Skeletal muscle satellite cell (primary cell): ENCODE measurements at regions not wholly inside any gene's neighbourhood (a gene's known extent, or its start where the extent isn't known, plus 50 kb on each side); places are given as distances from the start of the nearest gene placed in this dataset.

Source experiments
- H3K27me3 ChIP-seq: 2 replicates; pipeline ENCODE4 v1.7.0; 2013; ENCODE audit warnings: low read length; ENCODE audit not compliant: control insufficient read depth, insufficient read depth
- H3K36me3 ChIP-seq: 2 replicates; pipeline ENCODE4 v1.7.0; 2013; ENCODE audit warnings: mild to moderate bottlenecking, control low read depth, low read length; ENCODE audit not compliant: insufficient read depth
- H3K4me1 ChIP-seq: 2 replicates; pipeline ENCODE4 v1.7.0; 2013; ENCODE audit warnings: low read length; ENCODE audit not compliant: control insufficient read depth, insufficient read depth
- H3K4me2 ChIP-seq: 2 replicates; pipeline ENCODE4 v1.7.0; 2013; ENCODE audit warnings: mild to moderate bottlenecking, low read length
- H3K4me3 ChIP-seq: 2 replicates; pipeline ENCODE4 v1.7.0; 2013; ENCODE audit warnings: low read length
- H3K9ac ChIP-seq: 2 replicates; pipeline ENCODE4 v1.7.0; 2013; ENCODE audit warnings: mild to moderate bottlenecking, low read depth, low read length, moderate library complexity
- H3K9me3 ChIP-seq: replicated peaks from 2 replicates; pipeline ENCODE4 v1.7.0; 2013; ENCODE audit warnings: mild to moderate bottlenecking, control low read depth, low read length

DNA sequence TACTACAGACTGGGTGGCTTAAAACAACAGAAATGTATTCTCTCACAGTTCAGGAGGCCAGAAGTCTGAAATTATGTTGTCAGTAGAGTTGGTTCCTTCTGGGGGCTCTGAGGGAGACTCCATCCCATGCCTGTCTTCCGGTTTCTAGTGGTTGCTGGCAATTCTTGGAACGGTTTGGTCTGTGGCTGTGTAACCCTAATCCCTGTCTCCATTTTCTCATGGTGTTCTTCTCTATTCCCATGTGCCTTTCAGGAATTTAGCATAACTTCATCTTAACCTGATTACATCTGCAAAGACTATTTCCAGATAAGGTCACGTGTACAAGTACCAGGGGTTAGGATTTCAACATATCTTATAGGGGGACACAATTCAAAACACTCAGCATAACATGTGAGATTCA lies 73.2 kb downstream of the FAM241B start:
- no peak overlapping the region for H3K4me2 ChIP-seq
- H3K9me3 ChIP-seq, result no peaks in the 10 kb centered on the region
- peaks cover 48% of the 10 kb centered on the region for H3K27me3 ChIP-seq
- H3K36me3 ChIP-seq, result no peaks in the 10 kb centered on the region
- no peak overlapping the region for H3K9ac ChIP-seq
- H3K4me3 ChIP-seq, result no peak overlapping the region
- peaks cover 3% of the 10 kb centered on the region for H3K4me1 ChIP-seq

DNA sequence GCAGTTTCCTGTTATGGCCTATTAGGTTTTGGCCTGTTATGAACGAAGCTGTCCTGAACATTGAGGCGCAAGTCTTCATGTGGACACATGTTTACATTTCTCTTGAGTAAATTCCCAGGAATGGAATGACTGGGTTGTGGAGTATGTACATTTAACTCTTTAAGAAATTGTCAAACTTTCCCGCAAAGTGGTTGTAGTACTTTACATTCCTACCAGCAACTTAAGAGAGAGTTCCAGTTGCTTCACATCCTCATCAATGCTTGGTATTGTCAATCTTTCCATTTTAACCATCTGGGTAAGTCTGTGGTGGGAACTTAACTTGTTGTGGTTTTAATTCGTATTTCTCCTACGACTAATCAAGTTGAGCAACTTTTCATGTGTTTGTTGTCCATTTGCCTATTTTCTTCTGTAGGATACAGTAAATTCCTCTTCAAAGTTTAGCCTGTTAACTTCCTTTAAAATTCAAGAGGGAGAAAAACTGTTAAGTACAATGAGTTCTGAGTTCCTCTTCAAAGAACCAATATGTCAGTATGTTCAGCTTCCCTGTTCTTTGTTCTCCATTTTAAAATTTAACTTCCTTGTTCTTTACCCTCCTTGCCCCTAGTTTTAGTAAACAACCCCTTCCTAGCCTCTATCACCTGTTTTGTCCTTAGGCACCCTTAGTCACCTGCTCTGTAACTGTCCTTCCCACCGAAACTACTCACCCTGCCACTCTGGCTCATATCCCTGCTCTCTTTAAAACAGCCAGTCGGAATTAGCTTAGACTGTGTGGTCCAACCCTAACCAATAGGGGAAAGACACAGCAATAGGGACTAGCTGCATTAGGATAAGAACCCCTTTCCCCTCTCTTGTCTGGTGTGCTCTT lies 74.0 kb downstream of the FAM241B start:
- Histone ChIP-seq H3K4me1 (peaks cover 3% of the 10 kb centered on the region), H3K9ac (no peak overlapping the region), H3K9me3 (no peaks in the 10 kb centered on the region), H3K27me3 (peaks cover 55% of the 10 kb centered on the region), H3K36me3 (no peaks in the 10 kb centered on the region), H3K4me2 (no peak overlapping the region), H3K4me3 (no peak overlapping the region)

DNA sequence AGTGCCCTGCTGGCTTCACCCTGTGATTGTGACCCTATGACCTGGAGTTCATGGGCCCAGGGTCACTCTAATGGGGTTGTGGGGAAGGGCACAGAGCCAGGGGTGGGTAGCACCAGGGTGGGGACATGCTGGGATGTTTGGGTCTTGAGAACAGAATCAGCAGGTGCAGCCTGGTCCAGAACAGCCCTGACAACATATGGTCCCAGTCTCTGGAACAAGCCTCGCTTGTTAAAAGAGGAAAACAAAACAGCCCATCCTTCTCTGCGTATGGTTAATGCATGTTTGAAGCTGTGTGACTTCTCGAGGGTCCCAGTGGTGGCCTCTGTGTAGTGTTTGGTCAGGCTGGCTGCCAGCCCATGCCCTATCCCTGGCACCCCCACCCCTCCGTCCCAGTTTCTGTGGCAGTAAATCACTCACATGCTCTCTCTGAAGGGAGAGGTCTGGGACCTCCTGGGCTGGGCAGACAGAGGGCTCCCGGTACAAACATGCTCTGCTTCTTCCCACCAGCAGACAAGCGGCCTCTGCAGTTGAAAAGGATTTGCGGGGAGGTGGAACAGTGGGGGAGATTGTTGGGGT lies 79.4 kb downstream of the FAM241B start:
- Histone ChIP-seq H3K9ac (no peak overlapping the region), H3K4me1 (no peaks in the 10 kb centered on the region), H3K9me3 (no peaks in the 10 kb centered on the region), H3K27me3 (peaks cover 66% of the 10 kb centered on the region), H3K4me2 (no peak overlapping the region), H3K4me3 (no peak overlapping the region), H3K36me3 (no peaks in the 10 kb centered on the region)

DNA sequence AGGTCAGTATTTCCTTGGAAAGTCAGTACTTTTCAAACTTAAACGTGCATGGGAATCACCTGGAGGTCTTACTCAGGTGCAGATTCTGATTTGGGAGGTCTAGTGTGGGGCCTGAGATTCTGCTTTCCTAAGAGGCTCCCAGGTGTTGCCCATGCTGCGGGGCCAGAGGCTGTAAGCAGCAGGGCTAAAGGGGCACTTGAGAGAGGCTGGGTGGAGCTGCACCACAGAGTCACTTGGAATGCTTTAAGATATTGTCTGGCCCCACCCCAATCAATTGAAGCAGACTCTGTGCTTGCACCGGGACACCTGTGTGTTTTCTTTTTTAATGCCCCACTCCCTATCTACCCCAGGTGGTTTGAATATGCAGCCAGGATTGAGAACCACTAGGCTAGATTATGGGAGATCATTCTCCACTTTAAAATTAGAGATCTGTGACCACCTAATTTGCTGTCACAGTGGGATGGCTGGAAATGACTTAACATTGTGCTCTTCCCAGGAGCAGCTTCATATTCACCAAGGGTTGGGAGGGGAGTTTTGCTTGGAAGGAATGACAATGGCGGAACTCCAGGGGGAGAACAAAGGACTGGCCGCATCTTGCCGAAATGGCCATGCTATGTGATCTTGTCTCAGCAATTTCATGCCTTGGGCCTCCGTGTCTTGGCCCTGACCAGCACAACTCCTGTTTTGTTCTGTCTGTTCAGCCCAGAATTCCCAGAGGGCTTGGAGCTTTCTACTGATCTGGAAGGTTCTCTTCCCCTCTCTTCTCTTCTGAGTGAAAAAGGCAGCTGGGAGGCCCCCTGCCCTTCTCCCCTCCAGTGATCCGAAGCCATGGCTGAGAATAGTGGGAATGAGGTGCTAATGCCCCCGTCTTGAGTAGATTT lies 80.2 kb downstream of the FAM241B start:
- H3K4me1 ChIP-seq, result peaks cover 2% of the 10 kb centered on the region
- H3K4me2 ChIP-seq, result no peak overlapping the region
- no peaks in the 10 kb centered on the region for H3K9me3 ChIP-seq
- no peak overlapping the region for H3K4me3 ChIP-seq
- H3K9ac ChIP-seq, result no peak overlapping the region
- H3K36me3 ChIP-seq, result no peaks in the 10 kb centered on the region
- peaks cover 71% of the 10 kb centered on the region for H3K27me3 ChIP-seq

DNA sequence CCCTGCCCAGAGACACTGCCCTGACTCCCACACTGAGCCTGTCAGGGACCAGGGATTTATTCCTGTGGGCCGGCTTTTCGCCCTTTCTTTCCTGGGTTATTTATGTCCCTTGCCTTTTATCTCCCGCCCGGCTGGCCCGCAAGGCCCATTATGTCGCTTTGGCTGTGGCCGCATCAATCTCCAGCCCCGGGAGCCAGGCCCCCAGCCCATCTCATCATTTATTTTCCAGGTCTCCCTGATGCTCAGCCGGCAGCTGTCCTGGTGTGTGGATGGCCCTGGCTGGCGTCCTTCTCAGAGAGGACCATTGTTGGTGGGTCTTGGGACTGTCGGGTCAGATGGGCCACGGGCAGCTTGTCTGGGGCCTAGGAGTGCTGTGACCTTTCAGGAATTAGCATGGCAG lies 82.3 kb downstream of the FAM241B start:
- H3K9ac ChIP-seq, result no peak overlapping the region
- H3K4me2 ChIP-seq, result no peak overlapping the region
- no peaks in the 10 kb centered on the region for H3K36me3 ChIP-seq
- no peaks in the 10 kb centered on the region for H3K9me3 ChIP-seq
- H3K4me3 ChIP-seq, result no peak overlapping the region
- H3K27me3 ChIP-seq, result peaks cover 55% of the 10 kb centered on the region
- H3K4me1 ChIP-seq, result peaks cover 9% of the 10 kb centered on the region

DNA sequence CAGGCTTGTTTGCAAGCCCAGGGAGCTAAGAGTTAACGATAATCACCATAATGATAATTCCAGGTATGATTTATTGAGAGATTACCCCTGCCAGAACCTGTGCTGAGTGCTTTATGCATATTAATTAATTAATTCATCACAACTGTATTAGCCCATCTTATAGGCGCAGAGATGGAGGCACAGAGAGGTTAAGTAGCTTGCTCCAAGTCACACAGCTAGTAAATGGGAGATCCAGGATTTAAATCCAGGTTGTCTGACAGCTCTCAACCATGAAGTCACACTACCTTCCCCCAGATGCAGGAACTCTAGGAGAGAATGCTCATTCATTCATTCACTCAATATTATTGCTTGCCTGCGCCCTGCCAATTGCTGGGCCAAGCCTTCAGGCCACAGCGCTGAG lies 84.5 kb downstream of the FAM241B start:
- Histone ChIP-seq H3K9ac (no peak overlapping the region), H3K4me1 (peaks cover 9% of the 10 kb centered on the region), H3K36me3 (no peaks in the 10 kb centered on the region), H3K4me2 (no peak overlapping the region), H3K4me3 (no peak overlapping the region), H3K9me3 (no peaks in the 10 kb centered on the region), H3K27me3 (peaks cover 40% of the 10 kb centered on the region)

DNA sequence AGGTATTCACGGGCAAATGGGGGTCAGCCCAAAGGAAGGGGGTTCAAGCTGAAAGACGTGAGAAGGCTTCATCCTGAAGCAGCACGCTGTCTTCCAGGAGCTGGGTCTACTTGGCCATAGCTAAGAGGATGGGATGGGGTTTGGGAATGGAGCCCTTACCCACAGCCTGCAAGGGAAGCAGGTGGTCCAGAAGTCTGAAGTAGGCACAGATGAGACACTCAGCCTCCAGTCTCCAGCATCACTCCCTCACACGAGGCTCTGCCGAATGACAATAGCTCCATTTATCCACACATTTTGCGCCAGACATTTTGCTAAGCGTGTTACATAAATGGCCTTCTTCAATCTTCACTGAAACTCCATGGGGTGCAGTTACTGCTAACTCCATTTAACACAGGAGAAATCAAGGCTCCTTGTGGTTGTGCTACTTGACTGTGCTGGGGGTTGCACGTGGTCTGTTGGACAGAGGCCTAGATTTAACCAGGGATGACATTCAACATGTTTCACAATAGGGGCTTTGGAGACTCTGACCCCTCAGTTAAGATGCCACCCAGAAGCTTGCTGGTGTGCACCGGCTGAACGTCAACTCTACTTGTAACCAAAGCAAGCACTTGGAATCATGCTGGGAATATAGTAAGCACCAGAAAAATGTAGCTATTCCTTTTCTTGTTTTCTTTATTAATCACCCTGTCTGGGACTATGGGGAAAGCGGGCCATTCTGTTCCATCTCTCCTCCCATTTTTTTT lies 85.3 kb downstream of the FAM241B start:
- no peaks in the 10 kb centered on the region for H3K36me3 ChIP-seq
- H3K4me1 ChIP-seq, result peaks cover 9% of the 10 kb centered on the region
- H3K9ac ChIP-seq, result no peak overlapping the region
- H3K4me2 ChIP-seq, result no peak overlapping the region
- H3K27me3 ChIP-seq, result peaks cover 32% of the 10 kb centered on the region
- H3K4me3 ChIP-seq, result no peak overlapping the region
- H3K9me3 ChIP-seq, result no peaks in the 10 kb centered on the region

DNA sequence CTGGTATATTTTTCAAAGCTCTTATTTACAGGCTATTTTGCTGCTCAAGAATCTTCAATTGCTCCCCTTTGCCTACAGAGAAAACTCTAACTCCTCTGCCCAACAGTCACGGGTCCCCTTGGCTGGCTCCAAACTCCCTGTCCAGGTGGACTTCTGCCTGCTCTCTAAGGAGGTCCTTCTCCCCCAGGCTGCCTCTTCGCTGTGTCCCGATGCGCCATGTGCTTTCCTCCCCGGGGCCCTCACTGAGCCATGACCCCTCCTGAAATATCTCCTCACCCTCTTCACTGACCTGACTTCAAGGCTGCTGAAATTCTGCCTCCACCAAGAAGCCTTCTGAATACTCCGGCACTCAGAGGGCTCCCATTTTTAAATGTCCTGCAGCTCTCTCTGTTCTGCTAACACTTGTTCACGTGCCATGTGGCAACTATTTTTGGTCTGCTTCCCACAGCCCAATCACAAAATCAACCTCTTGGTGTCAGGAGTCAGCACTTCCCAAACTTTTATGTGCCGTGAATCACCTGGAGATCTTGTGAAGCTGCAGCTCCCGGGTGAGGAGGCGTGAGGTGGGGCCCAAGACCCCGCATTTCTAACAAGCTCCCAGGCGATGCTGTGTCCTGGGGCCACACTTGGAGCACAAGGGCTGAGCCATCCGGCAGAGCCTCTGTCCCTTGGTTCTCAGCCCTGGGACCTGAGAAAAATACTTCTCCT lies 85.7 kb upstream of the COL13A1 start:
- H3K27me3 ChIP-seq, result peaks cover 25% of the 10 kb centered on the region
- no peak overlapping the region for H3K4me2 ChIP-seq
- H3K36me3 ChIP-seq, result no peaks in the 10 kb centered on the region
- H3K9ac ChIP-seq, result no peak overlapping the region
- no peaks in the 10 kb centered on the region for H3K9me3 ChIP-seq
- peaks cover 9% of the 10 kb centered on the region for H3K4me1 ChIP-seq
- no peak overlapping the region for H3K4me3 ChIP-seq

DNA sequence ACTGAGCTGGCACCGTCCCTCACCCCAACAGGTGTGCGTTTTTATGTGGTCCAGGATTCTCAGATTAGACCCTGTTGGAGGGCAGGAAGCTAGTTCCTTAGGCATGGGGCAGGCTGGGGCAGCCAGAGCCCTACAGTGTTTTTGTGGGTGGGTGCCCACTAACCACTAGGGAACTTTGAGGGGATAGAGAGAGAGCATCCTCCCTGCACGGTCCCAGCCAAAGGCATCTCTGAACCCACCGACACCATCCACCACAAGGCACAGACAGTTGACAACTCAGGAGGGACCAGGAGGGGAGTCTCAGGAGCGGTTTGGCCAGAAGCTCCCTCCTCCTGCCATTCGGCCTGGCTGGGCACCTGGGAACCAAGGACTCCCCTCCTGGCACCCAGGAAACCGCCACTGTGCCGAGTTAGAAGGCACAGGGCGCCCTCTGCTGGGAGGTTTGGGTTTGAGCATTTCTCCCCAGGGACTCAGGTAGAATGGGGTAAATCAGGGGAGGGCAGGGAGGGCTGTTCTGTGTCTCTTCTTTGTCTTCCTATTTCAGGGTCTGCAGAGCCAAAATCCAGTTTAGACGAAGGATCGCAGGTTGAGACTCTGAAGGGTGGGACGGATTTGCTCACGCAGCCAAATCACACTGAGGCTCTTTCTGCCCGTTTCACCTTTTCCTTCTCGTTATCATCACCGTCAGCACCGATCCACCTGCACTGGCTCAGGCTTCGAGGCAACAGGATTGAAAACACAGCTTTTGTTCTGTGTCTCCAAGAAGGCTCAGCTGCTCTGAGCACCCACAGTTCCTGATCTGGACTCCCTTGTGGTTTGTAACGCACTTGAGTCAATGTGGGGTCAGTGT lies 84.8 kb upstream of the COL13A1 start:
- Histone ChIP-seq H3K9ac (no peak overlapping the region), H3K9me3 (no peaks in the 10 kb centered on the region), H3K27me3 (peaks cover 17% of the 10 kb centered on the region)

DNA sequence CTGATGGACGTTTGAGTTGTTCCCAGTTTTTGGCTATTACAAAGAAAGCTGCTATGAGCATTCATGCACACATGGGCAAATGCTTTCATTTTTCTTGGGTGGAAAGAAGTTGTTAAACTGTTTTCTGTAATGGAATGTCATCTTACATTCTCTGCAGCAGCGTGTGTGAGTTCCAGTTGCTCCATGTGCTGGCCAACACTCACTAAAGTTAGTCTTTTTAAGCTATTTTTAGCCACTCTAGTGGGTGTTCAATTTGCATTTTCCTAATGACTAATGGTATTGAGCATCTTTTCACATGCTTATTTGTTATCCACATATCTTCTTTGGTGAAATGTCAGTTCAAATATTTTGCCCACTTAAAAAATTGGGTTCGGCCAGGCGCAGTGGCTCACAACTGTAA lies 82.8 kb upstream of the COL13A1 start:
- Histone ChIP-seq H3K9me3 (no peaks in the 10 kb centered on the region), H3K4me1 (peaks cover 9% of the 10 kb centered on the region), H3K4me3 (no peak overlapping the region), H3K9ac (no peak overlapping the region), H3K36me3 (no peaks in the 10 kb centered on the region), H3K27me3 (peaks cover 32% of the 10 kb centered on the region), H3K4me2 (no peak overlapping the region)

More for the DNA sequence above, 84.8 kb upstream of the COL13A1 start:
- H3K4me2 ChIP-seq, result no peak overlapping the region
- no peak overlapping the region for H3K4me3 ChIP-seq
- no peaks in the 10 kb centered on the region for H3K36me3 ChIP-seq
- peaks cover 9% of the 10 kb centered on the region for H3K4me1 ChIP-seq
